Amniotic stem cell (primary cell): ENCODE measurements at regions not wholly inside any gene's neighbourhood (a gene's known extent, or its start where the extent isn't known, plus 50 kb on each side); places are given as distances from the start of the nearest gene placed in this dataset.

Experiments used
- DNase-seq: peaks from one replicate; lab custom pipeline; 2025; lab: John Stamatoyannopoulos, UW

- DNase-seq: no peak
Measured at GRCh38 chr4:152159773-152160172, 376.1 kb downstream of the FBXW7 start.

- DNase-seq: no peak
Measured at GRCh38 chr4:152158225-152158624, 377.7 kb downstream of the FBXW7 start.

- DNase-seq: no peak
Measured at GRCh38 chr4:152157629-152158028, 378.3 kb downstream of the FBXW7 start.

GRCh38 chr4:152156442-152156841, 379.4 kb downstream of the FBXW7 start:
- DNase-seq: no peak

GRCh38 chr4:152155070-152155469, 380.8 kb downstream of the FBXW7 start:
- DNase-seq: no peak

GRCh38 chr4:152154433-152154832, 381.5 kb downstream of the FBXW7 start:
- no peak for DNase-seq

GRCh38 chr4:152153476-152154270, 382.2 kb downstream of the FBXW7 start:
- DNase-seq: no peak

- DNase-seq: no peak
Measured at GRCh38 chr4:152150214-152150613, 385.7 kb downstream of the FBXW7 start.

- no peak for DNase-seq
Measured at GRCh38 chr4:152149745-152150144, 386.1 kb downstream of the FBXW7 start.

- no peak for DNase-seq
Measured at GRCh38 chr4:152148057-152148456, 387.2 kb upstream of the GATB start.

GRCh38 chr4:152146244-152146643, 385.4 kb upstream of the GATB start:
- DNase-seq: no peak

- no peak for DNase-seq
Measured at GRCh38 chr4:152143806-152144205, 383.0 kb upstream of the GATB start.

- no peak for DNase-seq
Measured at GRCh38 chr4:152138451-152138850, 377.6 kb upstream of the GATB start.

- no peak for DNase-seq
Measured at GRCh38 chr4:152132776-152133175, 372.0 kb upstream of the GATB start.

- no peak for DNase-seq
Measured at GRCh38 chr4:152128356-152128755, 367.5 kb upstream of the GATB start.

- no peak for DNase-seq
Measured at GRCh38 chr4:152126238-152126637, 365.4 kb upstream of the GATB start.

GRCh38 chr4:152118819-152119553, 358.2 kb upstream of the GATB start:
- DNase-seq: no peak

- DNase-seq: no peak
Measured at GRCh38 chr4:152117933-152118507, 357.2 kb upstream of the GATB start.

- no peak for DNase-seq
Measured at GRCh38 chr4:152117520-152117919, 356.7 kb upstream of the GATB start.

GRCh38 chr4:152117054-152117453, 356.2 kb upstream of the GATB start:
- DNase-seq: no peak

- DNase-seq: no peak
Measured at GRCh38 chr4:152115794-152116193, 355.0 kb upstream of the GATB start.

GRCh38 chr4:152115118-152115517, 354.3 kb upstream of the GATB start:
- no peak for DNase-seq

- DNase-seq: no peak
Measured at GRCh38 chr4:152114562-152114961, 353.8 kb upstream of the GATB start.
